Ishikawa (cell line): ENCODE measurements at regions not wholly inside any gene's neighbourhood (a gene's known extent, or its start where the extent isn't known, plus 50 kb on each side); places are given as distances from the start of the nearest gene placed in this dataset.

ENCODE experiments used
- CEBPB ChIP-seq: IDR thresholded peaks from 2 replicates; pipeline ENCODE4 v1.6.1; 2012
- EP300 ChIP-seq: IDR thresholded peaks from 2 replicates; pipeline ENCODE4 v1.6.1; 2012; ENCODE audit warnings: borderline replicate concordance
- FOXM1 ChIP-seq: IDR thresholded peaks from 2 replicates; pipeline ENCODE4 v1.6.1; 2012; ENCODE audit warnings: low read depth, borderline replicate concordance
- TAF1 ChIP-seq: IDR thresholded peaks from 2 replicates; pipeline ENCODE4 v1.6.1; 2012; ENCODE audit warnings: low read depth, mild to moderate bottlenecking
- TF ChIP-seq, protein P1 (sequence below): IDR thresholded peaks from 2 replicates; pipeline ENCODE4 v1.6.1; 2012
- TF ChIP-seq, protein P2 (sequence below): IDR thresholded peaks from 2 replicates; pipeline ENCODE4 v1.6.1; 2012

DNA sequence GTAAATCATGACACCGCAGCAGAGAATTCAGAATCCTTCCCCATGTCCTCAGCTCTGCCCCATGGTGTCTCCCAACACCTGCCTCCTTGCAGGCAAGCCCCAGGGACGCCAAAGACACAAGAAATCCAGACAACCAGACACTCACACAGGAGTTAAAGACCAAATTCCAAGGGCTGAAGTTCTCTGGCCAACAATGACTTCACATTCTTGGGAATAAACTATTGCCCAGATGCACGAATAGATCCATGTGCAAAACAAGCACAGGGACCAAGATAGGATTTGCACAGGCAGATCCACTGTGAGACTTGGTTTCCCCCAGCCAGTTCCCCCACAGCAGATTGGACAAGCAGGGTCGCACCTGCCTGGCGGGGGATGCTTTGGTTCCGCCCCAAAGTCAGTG, 246.7 kb downstream of the SOD2 start:
- no peak for TF ChIP-seq TAF1
- TF ChIP-seq FOXM1, result no peak
- TF ChIP-seq, protein P1, sequence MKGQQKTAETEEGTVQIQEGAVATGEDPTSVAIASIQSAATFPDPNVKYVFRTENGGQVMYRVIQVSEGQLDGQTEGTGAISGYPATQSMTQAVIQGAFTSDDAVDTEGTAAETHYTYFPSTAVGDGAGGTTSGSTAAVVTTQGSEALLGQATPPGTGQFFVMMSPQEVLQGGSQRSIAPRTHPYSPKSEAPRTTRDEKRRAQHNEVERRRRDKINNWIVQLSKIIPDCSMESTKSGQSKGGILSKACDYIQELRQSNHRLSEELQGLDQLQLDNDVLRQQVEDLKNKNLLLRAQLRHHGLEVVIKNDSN, result no peak
- TF ChIP-seq, protein P2, sequence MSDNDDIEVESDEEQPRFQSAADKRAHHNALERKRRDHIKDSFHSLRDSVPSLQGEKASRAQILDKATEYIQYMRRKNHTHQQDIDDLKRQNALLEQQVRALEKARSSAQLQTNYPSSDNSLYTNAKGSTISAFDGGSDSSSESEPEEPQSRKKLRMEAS, result no peak
- TF ChIP-seq EP300, result no peak
- no peak for TF ChIP-seq CEBPB
